ENCODE measurements at regions not wholly inside any gene's neighbourhood (a gene's known extent, or its start where the extent isn't known, plus 50 kb on each side); places are given as distances from the start of the nearest gene placed in this dataset.

DNA sequence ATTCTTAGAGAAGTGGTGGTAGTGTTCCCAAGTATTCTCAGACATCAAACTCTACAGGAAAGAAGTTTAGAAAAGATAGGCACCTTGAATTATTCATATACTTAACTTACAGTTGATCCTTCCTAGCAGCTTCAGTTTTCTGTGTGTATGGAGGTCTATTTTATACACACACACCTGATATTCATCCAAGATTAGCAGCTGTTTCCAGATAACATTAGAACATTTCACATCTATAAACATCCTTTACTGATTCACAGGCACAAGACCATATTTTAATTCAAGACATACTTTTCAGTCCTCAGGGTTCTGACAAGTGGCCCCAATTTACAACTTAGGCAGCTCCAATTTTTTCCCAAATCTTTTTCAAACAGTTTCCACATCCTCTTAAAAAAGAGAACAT, 287.8 kb upstream of the USP25 start:
- no peak for TF ChIP-seq POLR2AphosphoS5 (IDR thresholded peaks at IDR 0.05; ENCODE audit: low read depth)
- TF ChIP-seq, protein P1, sequence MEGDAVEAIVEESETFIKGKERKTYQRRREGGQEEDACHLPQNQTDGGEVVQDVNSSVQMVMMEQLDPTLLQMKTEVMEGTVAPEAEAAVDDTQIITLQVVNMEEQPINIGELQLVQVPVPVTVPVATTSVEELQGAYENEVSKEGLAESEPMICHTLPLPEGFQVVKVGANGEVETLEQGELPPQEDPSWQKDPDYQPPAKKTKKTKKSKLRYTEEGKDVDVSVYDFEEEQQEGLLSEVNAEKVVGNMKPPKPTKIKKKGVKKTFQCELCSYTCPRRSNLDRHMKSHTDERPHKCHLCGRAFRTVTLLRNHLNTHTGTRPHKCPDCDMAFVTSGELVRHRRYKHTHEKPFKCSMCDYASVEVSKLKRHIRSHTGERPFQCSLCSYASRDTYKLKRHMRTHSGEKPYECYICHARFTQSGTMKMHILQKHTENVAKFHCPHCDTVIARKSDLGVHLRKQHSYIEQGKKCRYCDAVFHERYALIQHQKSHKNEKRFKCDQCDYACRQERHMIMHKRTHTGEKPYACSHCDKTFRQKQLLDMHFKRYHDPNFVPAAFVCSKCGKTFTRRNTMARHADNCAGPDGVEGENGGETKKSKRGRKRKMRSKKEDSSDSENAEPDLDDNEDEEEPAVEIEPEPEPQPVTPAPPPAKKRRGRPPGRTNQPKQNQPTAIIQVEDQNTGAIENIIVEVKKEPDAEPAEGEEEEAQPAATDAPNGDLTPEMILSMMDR (IDR thresholded peaks at IDR 0.05; ENCODE audit: insufficient read depth, low read length), result no peak
- TF ChIP-seq, protein P2, sequence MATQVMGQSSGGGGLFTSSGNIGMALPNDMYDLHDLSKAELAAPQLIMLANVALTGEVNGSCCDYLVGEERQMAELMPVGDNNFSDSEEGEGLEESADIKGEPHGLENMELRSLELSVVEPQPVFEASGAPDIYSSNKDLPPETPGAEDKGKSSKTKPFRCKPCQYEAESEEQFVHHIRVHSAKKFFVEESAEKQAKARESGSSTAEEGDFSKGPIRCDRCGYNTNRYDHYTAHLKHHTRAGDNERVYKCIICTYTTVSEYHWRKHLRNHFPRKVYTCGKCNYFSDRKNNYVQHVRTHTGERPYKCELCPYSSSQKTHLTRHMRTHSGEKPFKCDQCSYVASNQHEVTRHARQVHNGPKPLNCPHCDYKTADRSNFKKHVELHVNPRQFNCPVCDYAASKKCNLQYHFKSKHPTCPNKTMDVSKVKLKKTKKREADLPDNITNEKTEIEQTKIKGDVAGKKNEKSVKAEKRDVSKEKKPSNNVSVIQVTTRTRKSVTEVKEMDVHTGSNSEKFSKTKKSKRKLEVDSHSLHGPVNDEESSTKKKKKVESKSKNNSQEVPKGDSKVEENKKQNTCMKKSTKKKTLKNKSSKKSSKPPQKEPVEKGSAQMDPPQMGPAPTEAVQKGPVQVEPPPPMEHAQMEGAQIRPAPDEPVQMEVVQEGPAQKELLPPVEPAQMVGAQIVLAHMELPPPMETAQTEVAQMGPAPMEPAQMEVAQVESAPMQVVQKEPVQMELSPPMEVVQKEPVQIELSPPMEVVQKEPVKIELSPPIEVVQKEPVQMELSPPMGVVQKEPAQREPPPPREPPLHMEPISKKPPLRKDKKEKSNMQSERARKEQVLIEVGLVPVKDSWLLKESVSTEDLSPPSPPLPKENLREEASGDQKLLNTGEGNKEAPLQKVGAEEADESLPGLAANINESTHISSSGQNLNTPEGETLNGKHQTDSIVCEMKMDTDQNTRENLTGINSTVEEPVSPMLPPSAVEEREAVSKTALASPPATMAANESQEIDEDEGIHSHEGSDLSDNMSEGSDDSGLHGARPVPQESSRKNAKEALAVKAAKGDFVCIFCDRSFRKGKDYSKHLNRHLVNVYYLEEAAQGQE (IDR thresholded peaks at IDR 0.05; ENCODE audit: insufficient replicate concordance, low read depth), result no peak
- no peak for TF ChIP-seq GABPA (IDR thresholded peaks at IDR 0.05; ENCODE audit: low read depth)
- no peak for TF ChIP-seq SPI1 (IDR thresholded peaks at IDR 0.05; ENCODE audit: borderline replicate concordance, low read depth)
